Neural crest cell (in vitro differentiated cells): ENCODE measurements at regions not wholly inside any gene's neighbourhood (a gene's known extent, or its start where the extent isn't known, plus 50 kb on each side); places are given as distances from the start of the nearest gene placed in this dataset.

ENCODE experiments used
- DNase-seq: peaks from one replicate; pipeline ENCODE4 v3.0.0; 2021; ENCODE audit warnings: low read depth, mixed read lengths, low spot score
- H3K27ac Mint-ChIP-seq: one replicate; pipeline ENCODE4 v1.8.0; 2021; ENCODE audit warnings: mild to moderate bottlenecking, mixed read lengths; ENCODE audit not compliant: unreplicated experiment
- H3K27me3 Mint-ChIP-seq: 2 replicates; pipeline ENCODE4 v1.8.0; 2021; ENCODE audit warnings: low read depth, mild to moderate bottlenecking, mixed read lengths
- H3K36me3 Mint-ChIP-seq: 2 replicates; pipeline ENCODE4 v1.8.0; 2021; ENCODE audit warnings: low read depth, mild to moderate bottlenecking, mixed read lengths
- H3K4me1 Mint-ChIP-seq: 2 replicates; pipeline ENCODE4 v1.8.0; 2021; ENCODE audit warnings: mixed read lengths
- H3K4me3 Mint-ChIP-seq: one replicate; pipeline ENCODE4 v1.8.0; 2021; ENCODE audit warnings: mild to moderate bottlenecking, mixed read lengths
- H3K9me3 Mint-ChIP-seq: 2 replicates; pipeline ENCODE4 v1.8.0; 2021; ENCODE audit warnings: mixed read lengths
- TF ChIP-seq, protein P1 (sequence below): fragments of 200-600 bp; sonication (generic); conservative IDR thresholded peaks from 2 replicates; pipeline ENCODE4 v1.5.0; 2021; ENCODE audit warnings: antibody characterized with exemption, mild to moderate bottlenecking

DNA sequence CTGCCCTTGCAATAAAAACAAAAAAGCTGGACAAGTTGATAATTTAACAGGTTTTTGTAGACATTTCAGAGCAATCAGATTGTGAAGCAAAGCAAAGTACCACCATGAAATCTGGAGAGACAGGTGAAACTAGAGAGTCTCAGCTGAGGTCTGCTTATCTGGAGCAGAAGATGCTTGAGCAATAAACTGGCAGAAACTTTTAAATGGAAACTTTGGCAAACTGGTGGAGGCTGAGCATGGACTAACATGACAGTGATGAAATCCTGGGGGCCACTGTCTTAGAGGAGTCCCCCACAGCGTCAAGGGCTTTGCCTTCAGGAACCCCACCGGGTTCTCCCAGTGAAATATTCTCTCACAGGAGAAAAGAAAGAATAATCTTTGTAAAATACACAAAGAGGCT lies 416.3 kb upstream of the B3GALT2 start:
- DNase-seq: no peak
- H3K4me1 Mint-ChIP-seq: peaks cover 9% of the 10 kb centered on the region
- no peak overlapping the region for H3K4me3 Mint-ChIP-seq
- no peaks in the 10 kb centered on the region for H3K27me3 Mint-ChIP-seq
- no peaks in the 10 kb centered on the region for H3K9me3 Mint-ChIP-seq
- no peak overlapping the region for H3K27ac Mint-ChIP-seq
- TF ChIP-seq, protein P1, sequence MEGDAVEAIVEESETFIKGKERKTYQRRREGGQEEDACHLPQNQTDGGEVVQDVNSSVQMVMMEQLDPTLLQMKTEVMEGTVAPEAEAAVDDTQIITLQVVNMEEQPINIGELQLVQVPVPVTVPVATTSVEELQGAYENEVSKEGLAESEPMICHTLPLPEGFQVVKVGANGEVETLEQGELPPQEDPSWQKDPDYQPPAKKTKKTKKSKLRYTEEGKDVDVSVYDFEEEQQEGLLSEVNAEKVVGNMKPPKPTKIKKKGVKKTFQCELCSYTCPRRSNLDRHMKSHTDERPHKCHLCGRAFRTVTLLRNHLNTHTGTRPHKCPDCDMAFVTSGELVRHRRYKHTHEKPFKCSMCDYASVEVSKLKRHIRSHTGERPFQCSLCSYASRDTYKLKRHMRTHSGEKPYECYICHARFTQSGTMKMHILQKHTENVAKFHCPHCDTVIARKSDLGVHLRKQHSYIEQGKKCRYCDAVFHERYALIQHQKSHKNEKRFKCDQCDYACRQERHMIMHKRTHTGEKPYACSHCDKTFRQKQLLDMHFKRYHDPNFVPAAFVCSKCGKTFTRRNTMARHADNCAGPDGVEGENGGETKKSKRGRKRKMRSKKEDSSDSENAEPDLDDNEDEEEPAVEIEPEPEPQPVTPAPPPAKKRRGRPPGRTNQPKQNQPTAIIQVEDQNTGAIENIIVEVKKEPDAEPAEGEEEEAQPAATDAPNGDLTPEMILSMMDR: no peak
- H3K36me3 Mint-ChIP-seq: no peaks in the 10 kb centered on the region

DNA sequence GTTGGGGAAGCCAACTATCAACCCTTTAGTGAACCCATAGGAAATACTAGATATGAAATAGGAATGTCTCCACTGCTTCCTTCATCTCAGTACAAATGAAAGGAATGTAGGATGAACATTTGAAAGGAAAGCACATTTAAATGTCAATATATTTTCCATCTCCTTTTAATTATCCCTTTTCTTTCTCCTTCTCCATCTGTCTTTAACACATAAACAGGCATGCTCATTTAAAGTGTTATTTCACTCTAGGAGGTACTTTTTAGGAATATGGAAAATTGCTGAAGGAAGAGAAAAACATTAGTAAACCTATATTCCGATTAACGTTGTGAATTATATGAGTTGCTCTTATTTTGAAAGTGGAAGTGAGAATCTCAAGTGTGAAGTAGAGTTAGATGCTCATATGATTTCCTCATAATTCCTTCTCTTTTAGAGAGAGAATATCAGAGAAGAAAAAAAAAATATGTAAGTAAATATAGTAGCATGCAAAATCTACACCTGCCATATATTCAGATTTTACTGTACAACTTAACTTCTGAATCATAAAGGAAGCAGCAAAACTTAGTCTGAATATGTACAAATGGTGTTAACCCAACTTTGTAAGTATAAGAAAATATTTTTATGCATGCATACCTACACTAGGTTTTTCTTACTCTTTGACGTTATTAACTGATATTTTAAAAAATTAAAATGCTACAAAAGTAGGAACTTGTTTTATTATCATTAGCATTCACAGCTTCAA lies 406.9 kb upstream of the B3GALT2 start:
- no peak for DNase-seq
- no peaks in the 10 kb centered on the region for H3K27me3 Mint-ChIP-seq
- TF ChIP-seq, protein P1: no peak
- no peak overlapping the region for H3K27ac Mint-ChIP-seq
- no peaks in the 10 kb centered on the region for H3K36me3 Mint-ChIP-seq
- no peaks in the 10 kb centered on the region for H3K4me1 Mint-ChIP-seq
- H3K9me3 Mint-ChIP-seq: peaks cover 4% of the 10 kb centered on the region
- no peak overlapping the region for H3K4me3 Mint-ChIP-seq

DNA sequence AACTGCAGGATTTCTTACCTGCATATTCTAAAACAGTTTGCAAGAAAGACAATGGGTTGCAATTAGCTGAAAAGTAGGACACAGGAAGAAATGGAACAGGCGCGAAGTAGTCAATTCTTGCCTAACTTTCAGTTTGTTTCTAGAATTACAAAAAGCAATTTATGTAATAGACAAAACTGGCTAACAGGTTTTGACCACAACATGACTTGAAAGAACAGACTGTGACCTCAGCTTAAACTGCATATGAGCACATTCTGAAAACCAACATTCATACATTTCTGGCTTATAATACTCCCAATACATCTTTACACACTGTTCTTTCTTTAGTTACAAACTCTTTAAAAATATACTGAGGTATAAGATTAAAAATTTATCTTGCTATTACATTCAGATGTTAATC lies 405.9 kb upstream of the B3GALT2 start:
- no peak overlapping the region for H3K27ac Mint-ChIP-seq
- H3K4me1 Mint-ChIP-seq: no peaks in the 10 kb centered on the region
- H3K27me3 Mint-ChIP-seq: no peaks in the 10 kb centered on the region

DNA sequence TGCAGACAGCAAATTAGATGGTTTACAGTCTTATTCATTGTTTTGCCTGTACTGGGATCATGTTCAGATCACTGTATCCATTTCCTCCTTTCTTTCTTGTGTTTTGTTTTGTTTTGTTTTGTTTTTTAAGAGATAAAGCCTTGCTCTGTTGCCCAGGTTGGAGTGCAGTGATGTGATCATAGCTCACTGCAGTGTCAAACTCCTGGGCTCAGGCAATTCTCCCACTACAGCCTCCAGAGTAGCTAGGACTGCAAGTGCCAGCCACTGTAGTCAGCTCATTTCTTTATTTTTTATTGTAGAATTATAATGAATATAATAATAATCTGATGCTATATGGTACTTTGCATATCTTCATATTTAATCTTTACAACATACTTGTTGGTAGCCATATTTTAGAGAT lies 403.7 kb upstream of the B3GALT2 start:
- H3K27me3 Mint-ChIP-seq: no peaks in the 10 kb centered on the region

More for the DNA sequence above, 405.9 kb upstream of the B3GALT2 start:
- Mint-ChIP-seq H3K36me3 (no peaks in the 10 kb centered on the region), H3K9me3 (peaks cover 4% of the 10 kb centered on the region), H3K4me3 (no peak overlapping the region)
- TF ChIP-seq, protein P1: no peak
- DNase-seq: no peak

DNA sequence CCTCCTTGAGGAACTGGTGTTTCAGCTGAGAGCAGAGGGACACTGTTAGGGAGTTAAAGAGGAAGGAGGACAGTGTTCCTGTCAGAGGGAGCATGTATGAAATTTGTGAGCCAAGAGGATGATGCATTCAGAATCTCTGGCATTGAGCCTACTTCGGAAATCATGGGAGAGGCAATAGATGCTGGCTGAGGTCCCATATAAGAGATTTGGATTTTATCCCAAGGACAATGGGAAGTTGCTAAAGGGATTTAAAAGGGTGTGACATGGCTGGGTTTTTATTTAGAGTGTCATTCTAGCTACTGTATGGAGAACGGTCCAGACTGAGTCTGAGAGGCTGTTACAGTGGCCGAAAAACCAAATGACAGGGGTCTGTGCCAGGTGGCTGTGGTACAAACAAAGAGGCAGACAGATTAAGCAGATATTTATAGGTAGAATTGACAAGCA lies 403.2 kb upstream of the B3GALT2 start:
- H3K9me3 Mint-ChIP-seq: no peaks in the 10 kb centered on the region
- H3K27ac Mint-ChIP-seq: no peak overlapping the region
- TF ChIP-seq, protein P1: no peak
- no peak for DNase-seq
- no peaks in the 10 kb centered on the region for H3K4me1 Mint-ChIP-seq
- H3K4me3 Mint-ChIP-seq: no peak overlapping the region
- H3K36me3 Mint-ChIP-seq: no peaks in the 10 kb centered on the region
- no peaks in the 10 kb centered on the region for H3K27me3 Mint-ChIP-seq

More for the DNA sequence above, 403.7 kb upstream of the B3GALT2 start:
- Mint-ChIP-seq H3K36me3 (no peaks in the 10 kb centered on the region), H3K4me1 (no peaks in the 10 kb centered on the region), H3K4me3 (no peak overlapping the region), H3K9me3 (no peaks in the 10 kb centered on the region), H3K27ac (no peak overlapping the region)
- TF ChIP-seq, protein P1: no peak
- DNase-seq: no peak
